NCI-H146 treated with DMSO at 0.1 percent for 48 hours (cell line): ENCODE measurements at regions not wholly inside any gene's neighbourhood (a gene's known extent, or its start where the extent isn't known, plus 50 kb on each side); places are given as distances from the start of the nearest gene placed in this dataset.

Source experiments
- DNase-seq: peaks from one replicate; lab custom pipeline; 2025; ENCODE audit not compliant: unreplicated experiment; lab: John Stamatoyannopoulos, UW

- no peak for DNase-seq
Measured at GRCh38 chr20:60466687-60467022, 508.4 kb downstream of the CDH26 start.

GRCh38 chr20:60467078-60467477 lies 508.9 kb downstream of the CDH26 start:
- no peak for DNase-seq

- no peak for DNase-seq
Measured at GRCh38 chr20:60467771-60468170, 509.5 kb downstream of the CDH26 start.

- DNase-seq: no peak
Measured at GRCh38 chr20:60469829-60470228, 511.6 kb downstream of the CDH26 start.

- DNase-seq: no peak
Measured at GRCh38 chr20:60470366-60470765, 512.1 kb downstream of the CDH26 start.

- DNase-seq: no peak
Measured at GRCh38 chr20:60473211-60473610, 515.0 kb downstream of the CDH26 start.

- no peak for DNase-seq
Measured at GRCh38 chr20:60474385-60474910, 516.2 kb downstream of the CDH26 start.

- no peak for DNase-seq
Measured at GRCh38 chr20:60476045-60476444, 517.8 kb downstream of the CDH26 start.

GRCh38 chr20:60477958-60478357 lies 519.7 kb downstream of the CDH26 start:
- DNase-seq: no peak

- DNase-seq: no peak
Measured at GRCh38 chr20:60478533-60478932, 520.3 kb downstream of the CDH26 start.

GRCh38 chr20:60480950-60481742 lies 522.9 kb downstream of the CDH26 start:
- DNase-seq: no peak

- no peak for DNase-seq
Measured at GRCh38 chr20:60481743-60482133, 523.5 kb downstream of the CDH26 start.

GRCh38 chr20:60482221-60483008 lies 524.2 kb downstream of the CDH26 start:
- no peak for DNase-seq

- no peak for DNase-seq
Measured at GRCh38 chr20:60483371-60483770, 525.1 kb downstream of the CDH26 start.

GRCh38 chr20:60484316-60484715 lies 526.1 kb downstream of the CDH26 start:
- DNase-seq: no peak

GRCh38 chr20:60485012-60485760 lies 527.0 kb downstream of the CDH26 start:
- DNase-seq: no peak

- no peak for DNase-seq
Measured at GRCh38 chr20:60486315-60486714, 528.1 kb downstream of the CDH26 start.

- no peak for DNase-seq
Measured at GRCh38 chr20:60486937-60487336, 528.7 kb downstream of the CDH26 start.

GRCh38 chr20:60490217-60491050 lies 532.2 kb downstream of the CDH26 start:
- no peak for DNase-seq

GRCh38 chr20:60491051-60491581 lies 532.9 kb downstream of the CDH26 start:
- no peak for DNase-seq
